NOMO-1 treated with DMSO at 0.1 percent for 48 hours (cell line): ENCODE measurements at regions not wholly inside any gene's neighbourhood (a gene's known extent, or its start where the extent isn't known, plus 50 kb on each side); places are given as distances from the start of the nearest gene placed in this dataset.

Experiments
- DNase-seq: peaks from one replicate; lab custom pipeline; 2025; ENCODE audit not compliant: unreplicated experiment; lab: John Stamatoyannopoulos, UW

DNA sequence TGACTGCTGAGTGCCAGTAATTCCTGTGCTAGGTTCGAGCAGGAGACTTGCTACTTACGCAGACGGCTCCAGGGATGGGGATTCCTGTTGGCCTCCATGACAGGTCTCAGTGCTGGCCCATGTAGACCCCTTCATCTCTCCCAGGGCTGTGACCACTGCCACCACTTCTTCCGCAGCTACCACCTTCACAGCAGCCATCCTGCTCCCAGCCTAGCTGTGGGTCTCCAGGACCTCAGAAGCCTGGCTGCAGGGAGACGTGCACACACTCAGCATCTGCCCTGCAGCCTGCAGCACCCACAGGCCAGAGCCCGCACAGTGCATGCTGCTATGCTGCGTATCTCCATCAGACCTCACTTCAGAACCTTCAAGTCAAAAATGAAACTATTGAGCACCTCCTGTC lies 1503.9 kb downstream of the BRD1 start:
- no peak for DNase-seq

- no peak for DNase-seq
Observed at GRCh38 chr22:48322907-48323306, 1504.8 kb downstream of the BRD1 start.

DNA sequence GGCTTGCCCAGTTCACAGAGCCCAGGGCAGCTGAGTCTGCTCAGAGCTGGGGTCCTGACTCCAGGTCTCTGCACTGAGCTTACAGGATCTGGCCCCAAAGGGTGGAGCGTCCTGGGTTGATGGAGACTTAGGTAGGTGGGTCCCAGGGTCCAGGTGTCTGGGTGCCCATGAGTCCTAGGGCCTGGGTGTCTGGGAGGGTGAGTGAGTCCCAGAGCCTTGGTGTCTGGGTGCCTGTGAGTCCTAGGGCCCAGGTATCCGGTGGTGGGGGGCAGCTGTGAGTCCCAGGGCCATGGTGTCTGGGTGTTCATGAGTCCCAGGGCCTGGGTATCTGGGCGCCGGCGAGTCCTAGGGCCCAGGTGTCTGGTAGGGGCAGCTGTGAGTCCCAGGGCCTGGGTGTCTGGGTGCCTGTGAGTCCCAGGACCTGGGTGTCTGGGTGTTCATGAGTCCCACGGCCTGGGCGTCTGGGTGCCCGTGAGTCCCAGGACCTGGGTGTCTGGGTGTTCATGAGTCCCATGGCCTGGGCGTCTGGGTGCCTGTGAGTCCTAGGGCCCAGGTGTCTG lies 1505.6 kb downstream of the BRD1 start:
- no peak for DNase-seq

DNA sequence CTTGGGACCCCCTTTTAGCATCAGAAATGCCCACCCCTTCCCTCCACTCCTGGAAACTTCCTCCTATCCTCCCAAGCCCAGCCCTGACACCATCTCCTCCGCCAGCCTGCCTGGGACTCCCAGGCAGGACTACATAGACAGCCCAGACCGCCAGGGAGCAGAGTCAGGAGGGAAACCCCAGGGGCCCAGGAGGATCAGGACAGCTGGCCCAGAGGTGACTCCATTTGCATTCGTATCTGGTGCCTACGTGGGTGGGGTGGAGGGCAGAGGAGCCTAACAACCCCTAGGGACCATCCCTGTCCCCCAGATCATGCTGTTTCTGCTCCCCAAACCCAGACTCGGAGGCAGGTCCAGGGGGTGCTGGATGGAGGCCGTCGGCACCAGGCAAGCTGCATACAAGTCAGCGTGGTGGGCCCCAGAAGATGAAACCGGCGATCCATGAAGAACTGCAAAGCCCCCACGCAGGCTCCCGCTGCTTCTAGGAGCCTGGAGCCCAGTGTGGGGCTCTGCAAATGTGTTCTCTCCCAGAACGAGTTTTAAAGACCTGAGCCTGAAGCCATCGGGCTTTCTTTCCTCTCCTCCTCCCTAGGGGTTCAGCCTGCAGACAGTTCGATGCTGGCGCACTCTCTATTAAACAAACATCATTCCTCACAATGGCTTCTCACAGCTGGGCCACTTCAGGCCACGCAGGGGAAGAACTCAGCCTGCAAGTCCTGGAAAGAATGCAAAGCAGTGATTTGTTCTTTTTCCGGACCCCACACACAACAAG lies 1506.8 kb downstream of the BRD1 start:
- no peak for DNase-seq

DNA sequence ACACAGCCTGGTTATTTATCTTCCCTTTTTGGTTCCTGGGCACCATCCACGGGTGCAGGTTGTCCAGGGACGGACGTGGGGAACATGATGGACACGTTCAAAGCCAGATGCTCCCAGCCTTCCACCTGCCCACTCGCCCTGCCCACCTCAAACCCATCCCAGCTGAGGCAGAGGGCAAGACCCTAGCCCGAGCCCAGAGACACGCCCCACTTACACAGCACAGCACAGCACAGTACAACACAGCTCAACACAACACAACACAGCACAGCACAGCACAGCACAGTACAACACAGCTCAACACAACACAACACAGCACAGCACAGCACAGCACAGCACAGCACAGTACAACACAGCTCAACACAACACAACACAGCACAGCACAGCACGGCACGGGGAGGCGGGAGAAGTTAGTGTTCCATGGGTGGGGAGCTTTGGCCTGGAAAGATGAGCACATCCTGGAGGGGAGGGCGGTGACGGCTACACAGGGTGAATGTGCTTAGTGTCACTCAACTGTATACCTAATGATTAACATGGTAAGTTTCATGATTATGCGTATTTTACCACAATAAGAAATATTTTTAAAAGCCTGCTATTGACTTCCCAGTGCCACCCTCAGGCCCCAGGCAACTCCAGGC lies 1507.5 kb downstream of the BRD1 start:
- DNase-seq = no peak

DNA sequence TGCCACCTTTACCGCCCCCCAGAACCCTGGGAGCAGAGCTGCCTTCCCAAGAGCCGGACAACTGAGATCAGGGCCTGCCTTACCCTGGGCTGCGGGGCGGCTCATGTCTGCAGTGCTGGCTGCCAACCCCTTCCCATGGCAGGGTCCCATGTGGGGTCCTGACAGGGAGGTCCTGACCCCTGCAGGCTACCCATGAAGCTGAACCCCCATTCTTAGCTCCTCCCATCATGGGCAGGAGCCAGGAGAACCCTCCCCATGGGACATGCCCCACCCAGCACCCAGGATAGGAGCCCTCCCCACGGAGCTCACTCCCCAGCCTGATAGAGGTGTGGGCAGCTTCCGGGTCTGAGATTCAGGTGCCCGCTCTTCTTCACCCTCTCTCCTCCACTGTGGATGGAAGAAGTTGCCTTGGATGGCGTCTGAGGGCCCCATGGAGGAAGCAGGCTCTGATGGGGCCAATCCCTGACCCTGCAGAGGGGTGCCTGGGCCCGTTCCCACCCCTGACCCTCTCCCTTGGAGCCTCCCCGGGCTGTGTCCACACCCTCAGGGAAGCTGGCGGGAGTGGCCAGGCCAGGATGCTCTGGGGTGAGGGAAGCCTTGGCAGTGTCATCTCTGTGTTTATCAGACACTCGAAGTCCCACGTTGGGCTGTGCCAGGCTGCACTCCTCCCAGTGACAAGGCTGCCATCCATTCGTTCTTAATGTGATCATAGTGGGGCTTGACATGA lies 1508.2 kb downstream of the BRD1 start:
- DNase-seq = no peak

GRCh38 chr22:48318575-48319320 lies 1508.9 kb downstream of the BRD1 start:
- no peak for DNase-seq

DNA sequence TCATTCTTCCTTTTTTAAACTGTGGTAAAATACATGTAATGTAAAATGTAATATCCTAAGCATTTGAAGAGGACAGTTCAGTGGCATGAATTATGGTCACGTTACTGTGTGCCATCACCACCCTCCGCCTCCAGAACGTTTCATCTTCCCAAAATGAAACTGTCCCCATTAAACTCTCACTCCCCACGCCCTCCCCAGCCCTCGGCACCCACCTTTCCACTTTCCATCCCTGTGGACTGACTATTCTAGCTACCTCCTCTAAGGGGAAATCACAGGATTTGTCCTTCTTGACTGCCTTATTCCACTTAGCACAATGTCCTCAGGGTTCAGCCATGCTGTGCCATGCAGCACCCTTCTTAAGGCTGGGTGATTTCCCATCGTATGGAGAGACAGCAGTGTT lies 1509.5 kb downstream of the BRD1 start:
- no peak for DNase-seq

- DNase-seq = no peak
Observed at GRCh38 chr22:48316257-48317250, 1511.1 kb downstream of the BRD1 start.

GRCh38 chr22:48315439-48316256 lies 1512.0 kb downstream of the BRD1 start:
- no peak for DNase-seq

- no peak for DNase-seq
Observed at GRCh38 chr22:48314073-48314472, 1513.6 kb downstream of the BRD1 start.

GRCh38 chr22:48313175-48313830 lies 1514.4 kb downstream of the BRD1 start:
- no peak for DNase-seq

DNA sequence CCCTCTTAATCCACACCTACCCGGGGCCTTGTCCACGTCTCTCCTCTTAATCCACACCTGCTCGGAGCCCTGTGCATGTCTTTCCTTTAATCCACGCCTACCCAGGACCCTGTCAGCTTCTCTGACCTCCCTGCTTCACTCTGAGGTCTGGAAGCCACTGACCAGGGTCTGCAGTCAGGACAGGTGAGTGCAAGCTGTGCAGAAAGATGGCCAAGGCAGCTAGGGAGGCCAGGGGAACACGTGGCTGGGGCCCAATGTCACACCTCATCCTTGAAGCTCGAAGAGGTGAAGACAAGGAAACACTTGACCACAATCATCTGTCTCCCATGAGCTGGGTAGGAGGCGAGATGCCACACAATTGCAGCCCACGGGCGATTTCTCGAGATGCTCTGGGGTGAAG lies 1516.9 kb downstream of the BRD1 start:
- no peak for DNase-seq

GRCh38 chr22:48310289-48310688 lies 1517.4 kb downstream of the BRD1 start:
- DNase-seq = no peak

GRCh38 chr22:48309836-48310235 lies 1517.8 kb downstream of the BRD1 start:
- DNase-seq = no peak

DNA sequence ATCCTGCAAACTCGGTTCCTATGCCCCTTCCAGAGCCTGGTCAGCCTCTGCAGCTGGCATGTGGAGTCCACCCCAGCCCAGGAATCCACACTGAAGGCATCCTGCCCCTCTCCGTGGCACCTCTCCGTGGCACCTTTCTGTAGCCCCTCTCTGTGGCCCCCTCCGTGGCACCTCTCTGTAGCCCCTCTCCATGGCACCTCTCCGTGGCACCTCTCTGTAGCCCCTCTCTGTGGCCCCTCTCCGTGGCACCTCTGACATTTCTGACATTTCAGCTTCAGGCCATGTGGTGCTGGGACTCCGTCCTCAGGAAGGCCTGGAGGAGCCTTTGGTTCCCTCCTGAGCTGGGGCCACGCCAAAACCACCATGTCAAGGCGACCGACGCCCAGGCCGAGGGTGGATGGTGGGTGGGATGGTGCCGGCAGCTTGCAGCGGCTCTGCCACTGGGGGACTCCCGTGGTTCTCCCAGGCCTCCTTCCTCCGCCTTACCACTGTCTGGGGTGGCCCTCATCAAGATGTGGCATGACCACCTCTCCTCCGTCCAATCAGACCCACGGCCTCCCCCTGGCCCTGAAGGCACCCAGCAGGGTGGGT lies 1518.5 kb downstream of the BRD1 start:
- DNase-seq = no peak

DNA sequence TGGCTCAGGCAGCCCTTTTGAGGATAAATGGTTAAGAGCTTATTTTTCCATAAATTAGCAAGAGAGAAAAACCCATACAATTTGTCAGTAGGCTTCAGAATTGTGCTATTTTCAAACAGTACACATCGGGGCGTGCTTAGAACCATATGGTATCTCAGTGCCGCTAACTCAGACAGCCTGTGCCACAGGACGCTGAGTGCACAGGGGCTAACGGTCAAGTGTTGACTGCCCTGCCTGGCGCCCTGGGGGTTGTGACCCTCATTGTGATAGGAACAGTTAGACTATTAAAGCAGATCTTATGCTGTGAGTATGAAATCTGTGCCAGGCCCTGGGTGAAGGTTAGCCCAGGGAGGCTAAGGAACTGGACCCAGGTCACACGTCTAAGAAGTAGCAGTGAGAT lies 1519.7 kb downstream of the BRD1 start:
- no peak for DNase-seq
